ENCODE measurements at regions not wholly inside any gene's neighbourhood (a gene's known extent, or its start where the extent isn't known, plus 50 kb on each side); places are given as distances from the start of the nearest gene placed in this dataset.

DNA sequence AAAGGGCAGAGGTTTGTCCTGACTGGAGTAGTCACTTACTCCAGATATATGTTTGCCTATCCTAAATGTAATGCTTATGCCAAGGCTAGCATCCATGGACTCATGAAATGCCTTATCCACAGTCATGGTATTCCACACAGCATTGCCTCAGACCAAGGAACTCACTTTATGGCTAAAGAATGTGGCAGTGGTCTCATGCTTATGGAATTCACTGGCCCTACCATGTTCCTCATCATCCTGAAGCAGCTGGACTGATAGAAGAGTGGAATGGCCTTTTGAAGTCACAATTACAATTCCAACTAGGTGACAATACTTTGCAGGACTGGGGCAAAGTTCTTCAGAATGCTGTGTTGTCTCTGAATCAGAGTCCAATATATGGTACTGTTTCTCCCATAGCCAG lies 1014.8 kb downstream of the RAPGEF2 start:
- Histone ChIP-seq H3K4me3 (replicated peaks in 1 of 3; ENCODE audit: insufficient read depth in 1 of 3, low read depth in 2 of 3, low read length in 3 of 3) (no peak overlapping the region), H3K27ac (ENCODE audit: extremely low read length, insufficient read depth, low read length) (no peak overlapping the region), H3K27me3 (ENCODE audit: control insufficient read depth in 1 of 2, insufficient read depth in 2 of 2, low read length in 2 of 2) (no peaks in the 10 kb centered on the region), H3K9me3 (ENCODE audit: low read length) (peaks cover 44% of the 10 kb centered on the region), H3K4me2 (ENCODE audit: low read depth, low read length) (no peak overlapping the region), H3K4me1 (ENCODE audit: insufficient read depth, low read length) (no peaks in the 10 kb centered on the region), H3K79me2 (ENCODE audit: insufficient read depth, low read length) (no peaks in the 10 kb centered on the region), H2AFZ (ENCODE audit: low read length) (no peak overlapping the region), H4K20me1 (ENCODE audit: insufficient read depth, low read length) (no peaks in the 10 kb centered on the region), H3K36me3 (replicated peaks in 1 of 2; ENCODE audit: control insufficient read depth in 1 of 2, insufficient read depth in 2 of 2, low read length in 2 of 2) (no peaks in the 10 kb centered on the region), H3K9ac (ENCODE audit: insufficient read depth, low read depth, low read length) (no peak overlapping the region)
- DNase-seq (ENCODE audit: low spot score) (no peak), FAIRE-seq (no peak), ATAC-seq (no peak)
- ChIA-PET POLR2A (no interaction called here), CTCF (ENCODE audit: low intra/inter-chr PET ratio, low total read pairs) (no interaction called here)
- intact Hi-C loops (cut with micrococcal nuclease; ENCODE audit: unreplicated experiment) (no loop called here), in situ Hi-C loops (cut with HindIII; ENCODE audit: extremely low pct_ligation_motif_present, low pct_unique_long_range_greater_than_20kb) (no loop called here)
- BruUV-seq (replicated peaks): no TSS peak
- TF ChIP-seq CHCHD3 (CRISPR knock-in tag; IDR thresholded peaks at IDR 0.05) (no peak), ZNF446 (CRISPR knock-in tag; IDR thresholded peaks at IDR 0.05) (no peak), ZNF7 (CRISPR knock-in tag; IDR thresholded peaks at IDR 0.05) (no peak), KLF6 (CRISPR knock-in tag; IDR thresholded peaks at IDR 0.05) (no peak), JUND (CRISPR knock-in tag; IDR thresholded peaks at IDR 0.05) (no peak), ZBTB3 (CRISPR knock-in tag; IDR thresholded peaks at IDR 0.05; ENCODE audit: borderline replicate concordance, low read depth) (no peak), ARNT2 (CRISPR knock-in tag; IDR thresholded peaks at IDR 0.05; ENCODE audit: low read depth) (no peak), ZSCAN29 (CRISPR knock-in tag; conservative IDR thresholded peaks at IDR 0.05) (no peak), ZNF34 (CRISPR knock-in tag; IDR thresholded peaks at IDR 0.05; ENCODE audit: borderline replicate concordance) (no peak)
- TF ChIP-seq, protein P1, sequence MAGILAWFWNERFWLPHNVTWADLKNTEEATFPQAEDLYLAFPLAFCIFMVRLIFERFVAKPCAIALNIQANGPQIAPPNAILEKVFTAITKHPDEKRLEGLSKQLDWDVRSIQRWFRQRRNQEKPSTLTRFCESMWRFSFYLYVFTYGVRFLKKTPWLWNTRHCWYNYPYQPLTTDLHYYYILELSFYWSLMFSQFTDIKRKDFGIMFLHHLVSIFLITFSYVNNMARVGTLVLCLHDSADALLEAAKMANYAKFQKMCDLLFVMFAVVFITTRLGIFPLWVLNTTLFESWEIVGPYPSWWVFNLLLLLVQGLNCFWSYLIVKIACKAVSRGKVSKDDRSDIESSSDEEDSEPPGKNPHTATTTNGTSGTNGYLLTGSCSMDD (CRISPR knock-in tag; IDR thresholded peaks at IDR 0.05): no peak
- TF ChIP-seq, protein P2, sequence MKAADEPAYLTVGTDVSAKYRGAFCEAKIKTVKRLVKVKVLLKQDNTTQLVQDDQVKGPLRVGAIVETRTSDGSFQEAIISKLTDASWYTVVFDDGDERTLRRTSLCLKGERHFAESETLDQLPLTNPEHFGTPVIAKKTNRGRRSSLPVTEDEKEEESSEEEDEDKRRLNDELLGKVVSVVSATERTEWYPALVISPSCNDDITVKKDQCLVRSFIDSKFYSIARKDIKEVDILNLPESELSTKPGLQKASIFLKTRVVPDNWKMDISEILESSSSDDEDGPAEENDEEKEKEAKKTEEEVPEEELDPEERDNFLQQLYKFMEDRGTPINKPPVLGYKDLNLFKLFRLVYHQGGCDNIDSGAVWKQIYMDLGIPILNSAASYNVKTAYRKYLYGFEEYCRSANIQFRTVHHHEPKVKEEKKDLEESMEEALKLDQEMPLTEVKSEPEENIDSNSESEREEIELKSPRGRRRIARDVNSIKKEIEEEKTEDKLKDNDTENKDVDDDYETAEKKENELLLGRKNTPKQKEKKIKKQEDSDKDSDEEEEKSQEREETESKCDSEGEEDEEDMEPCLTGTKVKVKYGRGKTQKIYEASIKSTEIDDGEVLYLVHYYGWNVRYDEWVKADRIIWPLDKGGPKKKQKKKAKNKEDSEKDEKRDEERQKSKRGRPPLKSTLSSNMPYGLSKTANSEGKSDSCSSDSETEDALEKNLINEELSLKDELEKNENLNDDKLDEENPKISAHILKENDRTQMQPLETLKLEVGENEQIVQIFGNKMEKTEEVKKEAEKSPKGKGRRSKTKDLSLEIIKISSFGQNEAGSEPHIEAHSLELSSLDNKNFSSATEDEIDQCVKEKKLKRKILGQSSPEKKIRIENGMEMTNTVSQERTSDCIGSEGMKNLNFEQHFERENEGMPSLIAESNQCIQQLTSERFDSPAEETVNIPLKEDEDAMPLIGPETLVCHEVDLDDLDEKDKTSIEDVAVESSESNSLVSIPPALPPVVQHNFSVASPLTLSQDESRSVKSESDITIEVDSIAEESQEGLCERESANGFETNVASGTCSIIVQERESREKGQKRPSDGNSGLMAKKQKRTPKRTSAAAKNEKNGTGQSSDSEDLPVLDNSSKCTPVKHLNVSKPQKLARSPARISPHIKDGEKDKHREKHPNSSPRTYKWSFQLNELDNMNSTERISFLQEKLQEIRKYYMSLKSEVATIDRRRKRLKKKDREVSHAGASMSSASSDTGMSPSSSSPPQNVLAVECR (CRISPR knock-in tag; IDR thresholded peaks at IDR 0.05; ENCODE audit: borderline replicate concordance): no peak
- TF ChIP-seq, protein P3, sequence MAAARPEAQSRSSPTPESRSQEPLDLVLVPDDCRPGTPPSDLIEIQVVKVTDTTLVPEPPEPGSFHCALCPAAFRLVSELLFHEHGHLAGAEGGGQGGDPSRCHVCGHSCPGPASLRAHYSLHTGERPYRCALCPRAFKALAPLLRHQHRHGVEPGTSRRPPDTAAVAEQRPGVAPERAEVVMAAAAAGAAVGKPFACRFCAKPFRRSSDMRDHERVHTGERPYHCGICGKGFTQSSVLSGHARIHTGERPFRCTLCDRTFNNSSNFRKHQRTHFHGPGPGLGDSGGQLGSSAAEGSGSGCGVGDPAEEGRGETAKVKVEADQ (CRISPR knock-in tag; IDR thresholded peaks at IDR 0.05; ENCODE audit: borderline replicate concordance): no peak
- TF ChIP-seq, protein P4, sequence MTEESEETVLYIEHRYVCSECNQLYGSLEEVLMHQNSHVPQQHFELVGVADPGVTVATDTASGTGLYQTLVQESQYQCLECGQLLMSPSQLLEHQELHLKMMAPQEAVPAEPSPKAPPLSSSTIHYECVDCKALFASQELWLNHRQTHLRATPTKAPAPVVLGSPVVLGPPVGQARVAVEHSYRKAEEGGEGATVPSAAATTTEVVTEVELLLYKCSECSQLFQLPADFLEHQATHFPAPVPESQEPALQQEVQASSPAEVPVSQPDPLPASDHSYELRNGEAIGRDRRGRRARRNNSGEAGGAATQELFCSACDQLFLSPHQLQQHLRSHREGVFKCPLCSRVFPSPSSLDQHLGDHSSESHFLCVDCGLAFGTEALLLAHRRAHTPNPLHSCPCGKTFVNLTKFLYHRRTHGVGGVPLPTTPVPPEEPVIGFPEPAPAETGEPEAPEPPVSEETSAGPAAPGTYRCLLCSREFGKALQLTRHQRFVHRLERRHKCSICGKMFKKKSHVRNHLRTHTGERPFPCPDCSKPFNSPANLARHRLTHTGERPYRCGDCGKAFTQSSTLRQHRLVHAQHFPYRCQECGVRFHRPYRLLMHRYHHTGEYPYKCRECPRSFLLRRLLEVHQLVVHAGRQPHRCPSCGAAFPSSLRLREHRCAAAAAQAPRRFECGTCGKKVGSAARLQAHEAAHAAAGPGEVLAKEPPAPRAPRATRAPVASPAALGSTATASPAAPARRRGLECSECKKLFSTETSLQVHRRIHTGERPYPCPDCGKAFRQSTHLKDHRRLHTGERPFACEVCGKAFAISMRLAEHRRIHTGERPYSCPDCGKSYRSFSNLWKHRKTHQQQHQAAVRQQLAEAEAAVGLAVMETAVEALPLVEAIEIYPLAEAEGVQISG (CRISPR knock-in tag; IDR thresholded peaks at IDR 0.05): no peak
- TF ChIP-seq, protein P5, sequence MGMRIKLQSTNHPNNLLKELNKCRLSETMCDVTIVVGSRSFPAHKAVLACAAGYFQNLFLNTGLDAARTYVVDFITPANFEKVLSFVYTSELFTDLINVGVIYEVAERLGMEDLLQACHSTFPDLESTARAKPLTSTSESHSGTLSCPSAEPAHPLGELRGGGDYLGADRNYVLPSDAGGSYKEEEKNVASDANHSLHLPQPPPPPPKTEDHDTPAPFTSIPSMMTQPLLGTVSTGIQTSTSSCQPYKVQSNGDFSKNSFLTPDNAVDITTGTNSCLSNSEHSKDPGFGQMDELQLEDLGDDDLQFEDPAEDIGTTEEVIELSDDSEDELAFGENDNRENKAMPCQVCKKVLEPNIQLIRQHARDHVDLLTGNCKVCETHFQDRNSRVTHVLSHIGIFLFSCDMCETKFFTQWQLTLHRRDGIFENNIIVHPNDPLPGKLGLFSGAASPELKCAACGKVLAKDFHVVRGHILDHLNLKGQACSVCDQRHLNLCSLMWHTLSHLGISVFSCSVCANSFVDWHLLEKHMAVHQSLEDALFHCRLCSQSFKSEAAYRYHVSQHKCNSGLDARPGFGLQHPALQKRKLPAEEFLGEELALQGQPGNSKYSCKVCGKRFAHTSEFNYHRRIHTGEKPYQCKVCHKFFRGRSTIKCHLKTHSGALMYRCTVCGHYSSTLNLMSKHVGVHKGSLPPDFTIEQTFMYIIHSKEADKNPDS (CRISPR knock-in tag; IDR thresholded peaks at IDR 0.05): no peak
